B cell (primary cell): ENCODE measurements at regions not wholly inside any gene's neighbourhood (a gene's known extent, or its start where the extent isn't known, plus 50 kb on each side); places are given as distances from the start of the nearest gene placed in this dataset.

Source experiments
- ATAC-seq: fragments of 200-7000 bp; cut with Tn5 transposase; one replicate; pipeline ENCODE4 v1.10.0; 2021; ENCODE audit warnings: low read depth, mild to moderate bottlenecking, moderate number of reproducible peaks, moderate library complexity
- CTCF ChIA-PET: fragments of 350-600 bp; sonication (Branson Sonifier 250); formaldehyde crosslinking; loops from one replicate; lab custom pipeline; 2021; ENCODE audit warnings: antibody characterized with exemption, inconsistent platforms; lab: Charles Lee
- POLR2A ChIA-PET: fragments of 350-600 bp; sonication (Branson Sonifier 250); formaldehyde crosslinking; loops from one replicate; lab custom pipeline; 2021; ENCODE audit warnings: antibody characterized with exemption; lab: Charles Lee
- DNase-seq: peaks from one replicate; pipeline ENCODE4 v3.0.0; 2013
- H2AFZ ChIP-seq: 2 replicates; pipeline ENCODE4 v1.6.1; 2012; ENCODE audit warnings: mild to moderate bottlenecking, low read depth, low read length; ENCODE audit not compliant: insufficient read depth, poor library complexity, severe bottlenecking
- H3K27ac ChIP-seq, 2 donors: 1 replicate in 1 of 2; 2 replicates in 1 of 2; pipeline ENCODE4 v1.5.1; 2012 to 2013; ENCODE audit warnings: low read length in 2 of 2, mild to moderate bottlenecking in 2 of 2, moderate library complexity in 1 of 2
- H3K27me3 ChIP-seq, 4 experiments: fragments of 200-600 bp in 1 of 4; sonication (generic) in 1 of 4; replicated peaks in 1 of 4; 1 replicate in 2 of 4; 2 replicates in 2 of 4; pipeline versions ENCODE4 v1.6.1 to v1.7.0; 2013 to 2016; ENCODE audit warnings: low read length in 3 of 4, mild to moderate bottlenecking in 2 of 4, mixed read lengths in 1 of 4, moderate library complexity in 1 of 4; ENCODE audit not compliant: insufficient read depth in 4 of 4, control insufficient read depth in 3 of 4; ENCODE audit errors: control extremely low read depth in 1 of 4
- H3K36me3 ChIP-seq, 2 experiments: replicated peaks in 1 of 2; 1 replicate in 1 of 2; 2 replicates in 1 of 2; pipeline versions ENCODE4 v1.6.1 to v1.7.1; 2013; ENCODE audit warnings: low read length in 1 of 2; ENCODE audit not compliant: insufficient read depth in 2 of 2, control insufficient read depth in 1 of 2; ENCODE audit errors: control extremely low read depth in 1 of 2, extremely low read depth in 1 of 2
- H3K4me1 ChIP-seq, 2 donors: fragments of 200-600 bp in 1 of 2; sonication (generic) in 1 of 2; 1 replicate in 1 of 2; 2 replicates in 1 of 2; pipeline versions ENCODE4 v1.5.1 to v1.6.1; 2013 to 2017; ENCODE audit warnings: low read length in 2 of 2; ENCODE audit not compliant: control insufficient read depth in 2 of 2, insufficient read depth in 2 of 2
- H3K4me2 ChIP-seq: replicated peaks from 2 replicates; pipeline ENCODE3; 2012; ENCODE audit warnings: mild to moderate bottlenecking, low read depth, low read length; ENCODE audit not compliant: poor library complexity, severe bottlenecking
- H3K4me3 ChIP-seq, 5 experiments: fragments of 200-600 bp in 1 of 5; sonication (generic) in 1 of 5; 1 replicate in 3 of 5; 2 replicates in 2 of 5; pipeline versions ENCODE4 v1.5.1 to v1.7.0; 2011 to 2016; ENCODE audit warnings: low read length in 4 of 5, mild to moderate bottlenecking in 4 of 5, low read depth in 2 of 5, control low read depth in 1 of 5, moderate library complexity in 1 of 5; ENCODE audit not compliant: insufficient read depth in 1 of 5; ENCODE audit errors: control extremely low read depth in 1 of 5, extremely low read depth in 1 of 5
- H3K79me2 ChIP-seq: fragments of 200-600 bp; sonication (generic); one replicate; pipeline ENCODE4 v1.6.0; 2016; ENCODE audit warnings: low read length; ENCODE audit not compliant: control insufficient read depth, insufficient read depth
- H3K9ac ChIP-seq: fragments of 200-600 bp; sonication (generic); 2 replicates; pipeline ENCODE4 v1.6.1; 2017; ENCODE audit warnings: mild to moderate bottlenecking, low read length, moderate library complexity
- H3K9me3 ChIP-seq, 3 donors: one replicate each; pipeline versions ENCODE4 v1.6.1 to v1.7.1; 2013; ENCODE audit warnings: low read length in 2 of 3; ENCODE audit not compliant: control insufficient read depth in 2 of 3, insufficient read depth in 1 of 3; ENCODE audit errors: control extremely low read depth in 1 of 3
- H4K20me1 ChIP-seq: 2 replicates; pipeline ENCODE4 v1.6.0; 2012; ENCODE audit warnings: mild to moderate bottlenecking, low read length; ENCODE audit not compliant: insufficient read depth, control insufficient read depth, poor library complexity, severe bottlenecking
- H3K27ac Mint-ChIP-seq: one replicate; pipeline ENCODE4 v1.8.0; 2021; ENCODE audit warnings: mixed read lengths
- H3K27me3 Mint-ChIP-seq: one replicate; pipeline ENCODE4 v1.8.0; 2021; ENCODE audit warnings: mixed read lengths
- H3K4me1 Mint-ChIP-seq: one replicate; pipeline ENCODE4 v1.8.0; 2021; ENCODE audit warnings: mixed read lengths
- H3K4me3 Mint-ChIP-seq: one replicate; pipeline ENCODE4 v1.8.0; 2021; ENCODE audit warnings: mixed read lengths
- H3K9me3 Mint-ChIP-seq: one replicate; pipeline ENCODE4 v1.8.0; 2022; ENCODE audit warnings: mixed read lengths; ENCODE audit not compliant: insufficient read depth
- EZH2 ChIP-seq: IDR thresholded peaks from 2 replicates; pipeline ENCODE4 v1.6.1; 2012; ENCODE audit warnings: borderline replicate concordance, low read depth, mild to moderate bottlenecking, moderate library complexity, low read length; ENCODE audit not compliant: insufficient read depth, poor library complexity, severe bottlenecking
- WGBS: methylation state at CpG from one replicate; pipeline ENCODE4 v1.1.5; 2013; ENCODE audit warnings: missing lambda C conversion rate; ENCODE audit not compliant: insufficient coverage; 5-methylcytosine and 5-hydroxymethylcytosine counted together
- intact Hi-C: fragments of 100-400 bp; cut with micrococcal nuclease; formaldehyde crosslinking; loops from one replicate; pipeline ENCODE4 v1.10.0; 2022
- TF ChIP-seq, protein P1 (sequence below): fragments of 200-600 bp; IDR thresholded peaks from one replicate; pipeline ENCODE4 v1.8.0; 2022; ENCODE audit warnings: antibody characterized with exemption, mild to moderate bottlenecking

DNA sequence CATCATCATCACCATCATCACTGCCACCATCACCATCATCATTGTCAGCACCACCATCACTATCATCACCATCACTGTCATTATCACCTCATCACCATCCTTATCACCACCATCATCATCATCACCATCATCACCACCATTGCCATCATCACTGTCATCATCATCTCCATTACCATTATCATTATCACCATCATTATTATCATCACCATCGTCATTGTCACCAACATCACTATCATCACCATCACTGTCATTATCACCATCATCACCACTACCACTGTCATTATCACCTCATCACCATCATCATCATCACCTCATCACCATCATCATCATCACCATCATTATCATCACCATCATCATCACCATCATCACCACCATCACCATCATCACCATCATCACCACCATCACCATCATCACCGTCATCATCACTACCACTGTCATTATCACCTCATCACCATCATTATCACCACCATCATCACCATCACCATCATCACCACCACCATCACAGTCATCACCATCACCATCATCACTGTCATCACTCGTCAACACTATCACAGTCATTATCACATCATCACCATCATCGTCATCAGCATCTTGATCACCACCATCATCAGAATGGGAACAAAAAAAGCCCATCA is 191.1 kb downstream of the TTLL2 start:
- 58% methylated on average over 2 of the region's 4 CpGs for WGBS
- no peak overlapping the region for H3K9ac ChIP-seq
- Mint-ChIP-seq H3K27ac (no peak overlapping the region), H3K27me3 (peaks cover 36% of the 10 kb centered on the region), H3K4me3 (no peak overlapping the region), H3K9me3 (no peaks in the 10 kb centered on the region), H3K4me1 (no peaks in the 10 kb centered on the region)
- intact Hi-C loops, result no loop called here
- no peak overlapping the region for H3K4me3 ChIP-seq
- no peak overlapping the region for H2AFZ ChIP-seq
- peaks cover 0 to 14% (median 0%) of the 10 kb centered on the region in 4 experiments for H3K27me3 ChIP-seq
- H4K20me1 ChIP-seq, result no peaks in the 10 kb centered on the region
- H3K27ac ChIP-seq, result no peak overlapping the region
- ChIA-PET POLR2A (no interaction called here), CTCF (no interaction called here)
- no peaks in the 10 kb centered on the region for H3K36me3 ChIP-seq
- no peak overlapping the region for H3K4me2 ChIP-seq
- no peak for DNase-seq
- ATAC-seq, result no peak
- H3K9me3 ChIP-seq, result peaks cover 0 to 4% (median 0%) of the 10 kb centered on the region in 3 donors
- no peak for TF ChIP-seq EZH2
- TF ChIP-seq, protein P1, sequence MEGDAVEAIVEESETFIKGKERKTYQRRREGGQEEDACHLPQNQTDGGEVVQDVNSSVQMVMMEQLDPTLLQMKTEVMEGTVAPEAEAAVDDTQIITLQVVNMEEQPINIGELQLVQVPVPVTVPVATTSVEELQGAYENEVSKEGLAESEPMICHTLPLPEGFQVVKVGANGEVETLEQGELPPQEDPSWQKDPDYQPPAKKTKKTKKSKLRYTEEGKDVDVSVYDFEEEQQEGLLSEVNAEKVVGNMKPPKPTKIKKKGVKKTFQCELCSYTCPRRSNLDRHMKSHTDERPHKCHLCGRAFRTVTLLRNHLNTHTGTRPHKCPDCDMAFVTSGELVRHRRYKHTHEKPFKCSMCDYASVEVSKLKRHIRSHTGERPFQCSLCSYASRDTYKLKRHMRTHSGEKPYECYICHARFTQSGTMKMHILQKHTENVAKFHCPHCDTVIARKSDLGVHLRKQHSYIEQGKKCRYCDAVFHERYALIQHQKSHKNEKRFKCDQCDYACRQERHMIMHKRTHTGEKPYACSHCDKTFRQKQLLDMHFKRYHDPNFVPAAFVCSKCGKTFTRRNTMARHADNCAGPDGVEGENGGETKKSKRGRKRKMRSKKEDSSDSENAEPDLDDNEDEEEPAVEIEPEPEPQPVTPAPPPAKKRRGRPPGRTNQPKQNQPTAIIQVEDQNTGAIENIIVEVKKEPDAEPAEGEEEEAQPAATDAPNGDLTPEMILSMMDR, result no peak
- H3K4me1 ChIP-seq, result no peaks in the 10 kb centered on the region
- no peaks in the 10 kb centered on the region for H3K79me2 ChIP-seq

DNA sequence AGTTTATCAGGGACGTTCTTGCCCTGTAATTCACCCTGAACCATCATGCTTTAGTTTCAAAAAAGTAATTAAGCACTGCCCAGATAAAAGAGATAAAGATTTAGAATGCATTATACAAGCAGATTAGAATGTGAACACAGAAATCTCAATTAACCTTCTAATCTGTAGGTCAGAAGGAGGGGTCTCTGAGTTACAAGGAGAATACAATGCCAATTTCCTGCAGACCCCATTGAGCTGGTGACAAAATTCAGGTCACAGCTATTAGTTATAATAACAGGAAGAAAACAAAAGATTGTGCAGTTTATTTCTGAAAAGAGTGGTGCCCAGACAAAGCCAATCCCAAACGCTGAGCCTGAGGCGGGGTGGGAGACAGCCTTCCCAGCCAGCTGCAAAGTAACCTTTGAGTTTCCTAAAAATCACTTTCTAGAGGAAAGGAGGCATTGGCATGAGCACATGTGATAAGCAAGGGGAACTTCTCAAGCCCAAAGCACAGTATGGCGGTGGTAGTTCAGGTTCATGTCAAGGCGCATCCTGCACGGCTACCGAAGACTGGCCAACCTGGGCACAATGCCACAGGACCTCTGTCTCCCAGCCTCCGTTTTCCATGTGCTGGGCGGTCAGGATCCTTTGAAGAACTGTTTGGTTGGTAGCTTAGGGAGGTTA is 192.5 kb downstream of the TTLL2 start:
- ATAC-seq, result no peak
- no peak overlapping the region for H3K4me3 ChIP-seq
- no peak for DNase-seq
- peaks cover 28% of the 10 kb centered on the region for H3K27me3 Mint-ChIP-seq
- no peaks in the 10 kb centered on the region for H3K36me3 ChIP-seq
- POLR2A ChIA-PET, result no interaction called here
- no peaks in the 10 kb centered on the region for H3K9me3 Mint-ChIP-seq
- no peak overlapping the region for H2AFZ ChIP-seq
- CTCF ChIA-PET, result no interaction called here
- no peak overlapping the region for H3K27ac Mint-ChIP-seq
- no peak overlapping the region for H3K4me2 ChIP-seq
- no peaks in the 10 kb centered on the region for H3K4me1 ChIP-seq
- peaks cover 0 to 4% (median 0%) of the 10 kb centered on the region in 3 donors for H3K9me3 ChIP-seq
- no peak overlapping the region for H3K27ac ChIP-seq
- H4K20me1 ChIP-seq, result no peaks in the 10 kb centered on the region
- intact Hi-C loops, result no loop called here
- H3K27me3 ChIP-seq, result peaks cover 0 to 9% (median 0%) of the 10 kb centered on the region in 4 experiments
- H3K4me1 Mint-ChIP-seq, result no peaks in the 10 kb centered on the region
- H3K9ac ChIP-seq, result no peak overlapping the region
- TF ChIP-seq, protein P1, result no peak
- no peak for TF ChIP-seq EZH2
- 90% methylated on average over 5 of the region's 9 CpGs for WGBS
- no peak overlapping the region for H3K4me3 Mint-ChIP-seq
- no peaks in the 10 kb centered on the region for H3K79me2 ChIP-seq
